GM13976 (cell line): ENCODE measurements at regions not wholly inside any gene's neighbourhood (a gene's known extent, or its start where the extent isn't known, plus 50 kb on each side); places are given as distances from the start of the nearest gene placed in this dataset.

Experiments used
- DNase-seq: peaks from one replicate; pipeline ENCODE4 v3.0.0; 2012; ENCODE audit warnings: low spot score
- CTCF ChIP-seq: IDR thresholded peaks from 2 replicates; pipeline ENCODE4 v1.5.1; 2012; ENCODE audit warnings: borderline replicate concordance, mild to moderate bottlenecking; ENCODE audit not compliant: insufficient read depth; ENCODE audit errors: extremely low read depth, missing control alignments, control extremely low read depth
- in situ Hi-C: fragments of 300-500 bp; cut with MboI; formaldehyde crosslinking; loops from one replicate; pipeline ENCODE4 v1.12.0; 2022; ENCODE audit warnings: low sequenced_read_pairs, mixed read lengths, inconsistent platforms; ENCODE audit not compliant: unreplicated experiment

GRCh38 chr6:117206522-117206921 is 58.8 kb upstream of the VGLL2 start:
- in situ Hi-C loops = no loop called here
- TF ChIP-seq CTCF = no peak
- DNase-seq = no peak

- no peak for TF ChIP-seq CTCF
- DNase-seq = no peak
- in situ Hi-C loops = no loop called here
Measured at GRCh38 chr6:117206944-117207687, 58.2 kb upstream of the VGLL2 start.

GRCh38 chr6:117210279-117210678 is 55.1 kb upstream of the VGLL2 start:
- in situ Hi-C loops = no loop called here
- TF ChIP-seq CTCF = no peak
- DNase-seq = no peak

GRCh38 chr6:117215353-117216090 is 49.8 kb upstream of the VGLL2 start:
- no peak for TF ChIP-seq CTCF
- no peak for DNase-seq
- in situ Hi-C loops = no loop called here
